HG03159 (cell line): ENCODE measurements at regions not wholly inside any gene's neighbourhood (a gene's known extent, or its start where the extent isn't known, plus 50 kb on each side); places are given as distances from the start of the nearest gene placed in this dataset.
"Not testable (repeated sequence)": the region's sequence is repeated elsewhere in the genome, so short reads cannot be mapped to it uniquely, and the experiment has no call there.

Experiments
- ATAC-seq: cut with Tn5 transposase; IDR thresholded peaks from one replicate; pipeline ENCODE4 v1.9.1; 2021; ENCODE audit warnings: mild to moderate bottlenecking, moderate library complexity; ENCODE audit not compliant: unreplicated experiment

GRCh38 chr15:57767481-57767880, 61.0 kb downstream of the POLR2M start:
- ATAC-seq: no peak

GRCh38 chr15:57769266-57769665, 62.8 kb downstream of the POLR2M start:
- ATAC-seq: no peak

- no peak for ATAC-seq
Observed at GRCh38 chr15:57770495-57770894, 64.0 kb downstream of the POLR2M start.

GRCh38 chr15:57772223-57772957, 65.9 kb downstream of the POLR2M start:
- no peak for ATAC-seq

- ATAC-seq: no peak
Observed at GRCh38 chr15:57773051-57773450, 66.5 kb downstream of the POLR2M start.

- no peak for ATAC-seq
Observed at GRCh38 chr15:57777003-57777402, 70.5 kb downstream of the POLR2M start.

GRCh38 chr15:57780471-57780870, 74.0 kb downstream of the POLR2M start:
- no peak for ATAC-seq

GRCh38 chr15:57782731-57783130, 76.2 kb downstream of the POLR2M start:
- no peak for ATAC-seq

- no peak for ATAC-seq
Observed at GRCh38 chr15:57784081-57784511, 77.6 kb downstream of the POLR2M start.

- ATAC-seq: no peak
Observed at GRCh38 chr15:57785039-57785438, 78.5 kb downstream of the POLR2M start.

- ATAC-seq: no peak
Observed at GRCh38 chr15:57785959-57786358, 79.4 kb downstream of the POLR2M start.

GRCh38 chr15:57789225-57789624, 82.7 kb downstream of the POLR2M start:
- no peak for ATAC-seq

- ATAC-seq: no peak
Observed at GRCh38 chr15:57792724-57793449, 86.4 kb downstream of the POLR2M start.

GRCh38 chr15:57795261-57795660, 88.7 kb downstream of the POLR2M start:
- no peak for ATAC-seq

GRCh38 chr15:57796146-57796545, 89.6 kb downstream of the POLR2M start:
- ATAC-seq: no peak

- no peak for ATAC-seq
Observed at GRCh38 chr15:57797110-57797509, 90.6 kb downstream of the POLR2M start.

GRCh38 chr15:57797568-57798267, 91.2 kb downstream of the POLR2M start:
- ATAC-seq: no peak

- ATAC-seq: no peak
Observed at GRCh38 chr15:57806003-57806402, 99.5 kb downstream of the POLR2M start.

- ATAC-seq: not testable (repeated sequence)
Observed at GRCh38 chr15:57809285-57809684, 102.8 kb downstream of the POLR2M start.

GRCh38 chr15:57816599-57816998, 110.1 kb downstream of the POLR2M start:
- no peak for ATAC-seq

GRCh38 chr15:57819646-57820045, 113.1 kb downstream of the POLR2M start:
- no peak for ATAC-seq

GRCh38 chr15:57820119-57820518, 113.6 kb downstream of the POLR2M start:
- no peak for ATAC-seq
